ENCODE measurements at regions not wholly inside any gene's neighbourhood (a gene's known extent, or its start where the extent isn't known, plus 50 kb on each side); places are given as distances from the start of the nearest gene placed in this dataset.
A peak's percentile ranks its signal among the peaks of the same experiment; 100 is the strongest.

- Histone ChIP-seq H4K20me1 (ENCODE audit: control insufficient read depth, insufficient read depth, insufficient read length) (peaks cover 4% of the 10 kb centered on the region), H4K91ac (ENCODE audit: insufficient read length, low read depth, low read length) (no peak overlapping the region), H3K14ac (ENCODE audit: insufficient read depth, low read length) (no peak overlapping the region), H3K27ac (ENCODE audit: insufficient read length, low read depth, low read length) (no peak overlapping the region), H2AFZ (ENCODE audit: low read length) (no peak overlapping the region), H3K23ac (ENCODE audit: insufficient read length, low read depth, low read length) (no peak overlapping the region), H3T11ph (ENCODE audit: low read length) (no peak overlapping the region), H3K4me1 (ENCODE audit: insufficient read depth, low read length) (no peaks in the 10 kb centered on the region), H3K9me3 (ENCODE audit: control insufficient read depth, low read depth, low read length) (no peaks in the 10 kb centered on the region), H2BK15ac (ENCODE audit: low read depth, low read length) (no peak overlapping the region), H2BK5ac (ENCODE audit: insufficient read length, low read length) (no peak overlapping the region), H3K18ac (ENCODE audit: insufficient read length, low read depth, low read length) (no peak overlapping the region), H3K79me1 (ENCODE audit: insufficient read depth, low read depth, low read length, poor library complexity, severe bottlenecking) (no peaks in the 10 kb centered on the region), H2AK5ac (ENCODE audit: insufficient read length, low read length) (no peak overlapping the region), H3K4ac (ENCODE audit: low read depth, low read length) (no peak overlapping the region), H4K8ac (replicated peaks; ENCODE audit: insufficient read length, low read depth, low read length) (no peak overlapping the region), H3K23me2 (ENCODE audit: insufficient read length, low read depth, low read length, poor library complexity, severe bottlenecking) (no peaks in the 10 kb centered on the region), H3K56ac (ENCODE audit: insufficient read length, low read depth, low read length) (no peak overlapping the region), H4K5ac (ENCODE audit: insufficient read length, low read depth, low read length) (no peak overlapping the region), H3K27me3 (ENCODE audit: insufficient read depth, low read length) (no peaks in the 10 kb centered on the region), H3K9ac (ENCODE audit: extremely low read depth, insufficient read length, low read length) (no peak overlapping the region), H2BK120ac (ENCODE audit: low read depth, low read length, poor library complexity, severe bottlenecking) (no peak overlapping the region), H3K79me2 (ENCODE audit: insufficient read depth, low read length) (no peaks in the 10 kb centered on the region), H2BK20ac (ENCODE audit: low read depth, low read length, poor library complexity, severe bottlenecking) (no peak overlapping the region), H3K4me2 (ENCODE audit: insufficient read depth, insufficient read length, low read length) (no peak overlapping the region), H2BK12ac (ENCODE audit: insufficient read length, low read depth, low read length) (no peak overlapping the region)
- no CpG with 5 or more reads among the region's 7 CpGs for WGBS (ENCODE audit: extremely low coverage, insufficient read length, low lambda C conversion rate)
- Mint-ChIP-seq H3K4me1 (peaks cover 2 to 5% of the 10 kb centered on the region in 2 experiments; a peak in 3 of 4 replicates), H3K36me3 (ENCODE audit: insufficient read depth in 1 of 3, low read depth in 3 of 3) (no peaks in the 10 kb centered on the region), H3K27me3 (ENCODE audit: low read depth) (peaks cover 5% of the 10 kb centered on the region), H3K4me3 (no peak overlapping the region), H3K27ac (no peak overlapping the region; a peak in 1 of 7 replicates), H3K9me3 (no peaks in the 10 kb centered on the region; a peak in 1 of 5 replicates)
- DNase-seq = peak; percentile 14
- no peak for TF ChIP-seq CTCF (conservative IDR thresholded peaks at IDR 0.05)
Measured at GRCh38 chr1:115477071-115477470, 139.0 kb upstream of the NGF start.

Data from H9 (cell line).